Naive thymus-derived CD4-positive, alpha-beta T cell (primary cell): ENCODE measurements at regions not wholly inside any gene's neighbourhood (a gene's known extent, or its start where the extent isn't known, plus 50 kb on each side); places are given as distances from the start of the nearest gene placed in this dataset.

ENCODE experiments used
- ATAC-seq: fragments of 150-1000 bp; cut with Tn5 transposase; 2 replicates; pipeline ENCODE4 v1.10.0; 2021; ENCODE audit warnings: mild to moderate bottlenecking, moderate library complexity
- CTCF ChIA-PET: fragments of 350-600 bp; sonication (Branson Sonifier 250); formaldehyde crosslinking; loops from one replicate; lab custom pipeline; 2021; ENCODE audit warnings: antibody characterized with exemption; lab: Charles Lee
- POLR2A ChIA-PET: fragments of 350-600 bp; sonication (Branson Sonifier 250); formaldehyde crosslinking; loops from one replicate; lab custom pipeline; 2021; ENCODE audit warnings: antibody characterized with exemption, inconsistent platforms; lab: Charles Lee
- DNase-seq, 9 donors: peaks; one replicate each; pipeline versions ENCODE4 v3.0.0 to v3.0.0-alpha.2; 2020 to 2022; ENCODE audit warnings: mixed read lengths in 1 of 9
- H3K27ac ChIP-seq: one replicate; pipeline ENCODE4 v1.7.0; 2013; ENCODE audit warnings: mild to moderate bottlenecking, low read depth, low read length, moderate library complexity
- H3K27me3 ChIP-seq, 2 donors: one replicate each; pipeline ENCODE4 v1.7.0; 2013; ENCODE audit warnings: low read length in 2 of 2, mild to moderate bottlenecking in 2 of 2, moderate library complexity in 2 of 2; ENCODE audit not compliant: control insufficient read depth in 2 of 2, insufficient read depth in 2 of 2
- H3K36me3 ChIP-seq, 3 experiments: 1 replicate in 2 of 3; 2 replicates in 1 of 3; pipeline ENCODE4 v1.7.0; 2013; ENCODE audit warnings: low read length in 3 of 3, mild to moderate bottlenecking in 3 of 3, moderate library complexity in 1 of 3; ENCODE audit not compliant: insufficient read depth in 3 of 3, control insufficient read depth in 2 of 3
- H3K4me1 ChIP-seq, 2 donors: one replicate each; pipeline ENCODE4 v1.7.0; 2013; ENCODE audit warnings: low read length in 2 of 2, mild to moderate bottlenecking in 2 of 2, moderate library complexity in 1 of 2; ENCODE audit not compliant: control insufficient read depth in 2 of 2, insufficient read depth in 2 of 2
- H3K4me3 ChIP-seq: 2 replicates; pipeline ENCODE4 v1.7.0; 2013; ENCODE audit warnings: mild to moderate bottlenecking, low read length
- H3K9me3 ChIP-seq, 3 experiments: 1 replicate in 2 of 3; 2 replicates in 1 of 3; pipeline ENCODE4 v1.7.0; 2013; ENCODE audit warnings: low read length in 3 of 3; ENCODE audit not compliant: control insufficient read depth in 2 of 3
- H3K27ac Mint-ChIP-seq, 9 donors: one replicate each; pipeline ENCODE4 v1.8.0; 2020 to 2022; ENCODE audit warnings: mixed read lengths in 9 of 9, mild to moderate bottlenecking in 8 of 9, moderate library complexity in 5 of 9, inconsistent platforms in 2 of 9
- H3K27me3 Mint-ChIP-seq, 5 donors: one replicate each; pipeline ENCODE4 v1.8.0; 2021 to 2022; ENCODE audit warnings: mixed read lengths in 5 of 5, mild to moderate bottlenecking in 1 of 5
- H3K36me3 Mint-ChIP-seq, 5 donors: one replicate each; pipeline ENCODE4 v1.8.0; 2020 to 2022; ENCODE audit warnings: mixed read lengths in 5 of 5, mild to moderate bottlenecking in 3 of 5, inconsistent platforms in 1 of 5
- H3K4me1 Mint-ChIP-seq, 7 donors: one replicate each; pipeline ENCODE4 v1.8.0; 2020 to 2022; ENCODE audit warnings: mixed read lengths in 7 of 7, mild to moderate bottlenecking in 3 of 7, inconsistent platforms in 1 of 7
- H3K4me3 Mint-ChIP-seq, 10 donors: one replicate each; pipeline ENCODE4 v1.8.0; 2020 to 2022; ENCODE audit warnings: mild to moderate bottlenecking in 10 of 10, mixed read lengths in 10 of 10, moderate library complexity in 6 of 10, inconsistent platforms in 2 of 10
- H3K9me3 Mint-ChIP-seq, 11 donors: one replicate each; pipeline ENCODE4 v1.8.0; 2020 to 2022; ENCODE audit warnings: mixed read lengths in 11 of 11, mild to moderate bottlenecking in 4 of 11, inconsistent platforms in 1 of 11, moderate library complexity in 1 of 11
- intact Hi-C, 2 donors: fragments of 100-400 bp; cut with micrococcal nuclease; formaldehyde crosslinking; loops; one replicate each; pipeline ENCODE4 v1.15.1; 2023

DNA sequence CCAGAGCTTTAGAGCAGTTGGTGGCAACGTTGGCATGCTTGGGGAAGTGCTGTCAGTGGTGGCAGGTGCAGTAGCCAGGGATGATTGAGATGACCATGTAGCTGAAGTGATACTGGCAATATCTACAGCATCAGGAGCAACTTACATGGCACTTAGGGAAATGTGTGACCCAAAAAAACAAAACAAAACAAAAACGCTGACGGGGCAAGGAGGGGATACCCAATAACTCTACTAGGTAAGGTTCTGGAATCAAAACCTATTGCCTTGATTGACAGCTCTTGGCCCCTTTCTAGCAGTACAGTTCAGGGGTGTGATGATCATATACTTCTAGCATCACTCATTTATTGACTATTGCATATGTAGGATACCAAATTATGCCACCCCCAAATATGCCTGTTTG lies 312.6 kb downstream of the AASDHPPT start:
- no peak overlapping the region for H3K27ac ChIP-seq
- no peaks in the 10 kb centered on the region for H3K9me3 ChIP-seq
- DNase-seq (no peak), ATAC-seq (no peak)
- no peaks in the 10 kb centered on the region for H3K27me3 ChIP-seq
- no peaks in the 10 kb centered on the region for H3K4me1 Mint-ChIP-seq
- POLR2A ChIA-PET, result no interaction called here
- H3K36me3 ChIP-seq, result no peaks in the 10 kb centered on the region
- intact Hi-C loops, result no loop called here
- no peak overlapping the region for H3K4me3 Mint-ChIP-seq
- CTCF ChIA-PET, result no interaction called here
- no peaks in the 10 kb centered on the region for H3K36me3 Mint-ChIP-seq
- H3K9me3 Mint-ChIP-seq, result peaks cover 0 to 21% (median 4%) of the 10 kb centered on the region in 11 donors
- H3K4me1 ChIP-seq, result no peaks in the 10 kb centered on the region
- H3K27me3 Mint-ChIP-seq, result peaks cover 0 to 4% (median 0%) of the 10 kb centered on the region in 5 donors
- no peak overlapping the region for H3K27ac Mint-ChIP-seq
- no peak overlapping the region for H3K4me3 ChIP-seq

- Mint-ChIP-seq H3K27me3 (peaks cover 0 to 4% (median 0%) of the 10 kb centered on the region in 5 donors), H3K4me3 (no peak overlapping the region), H3K4me1 (no peaks in the 10 kb centered on the region), H3K9me3 (peaks cover 0 to 28% (median 8%) of the 10 kb centered on the region in 11 donors), H3K36me3 (no peaks in the 10 kb centered on the region), H3K27ac (no peak overlapping the region)
- Histone ChIP-seq H3K27ac (no peak overlapping the region), H3K9me3 (no peaks in the 10 kb centered on the region), H3K4me3 (no peak overlapping the region), H3K27me3 (no peaks in the 10 kb centered on the region), H3K36me3 (no peaks in the 10 kb centered on the region), H3K4me1 (no peaks in the 10 kb centered on the region)
- ChIA-PET CTCF (no interaction called here), POLR2A (no interaction called here)
- intact Hi-C loops, result no loop called here
- DNase-seq (no peak), ATAC-seq (no peak)
Observed at GRCh38 chr11:106391771-106392420, 314.4 kb downstream of the AASDHPPT start.

- ChIA-PET CTCF (no interaction called here), POLR2A (no interaction called here)
- H3K27me3 ChIP-seq, result no peaks in the 10 kb centered on the region
- no peak overlapping the region for H3K27ac ChIP-seq
- H3K36me3 ChIP-seq, result no peaks in the 10 kb centered on the region
- intact Hi-C loops, result no loop called here
- H3K9me3 ChIP-seq, result no peaks in the 10 kb centered on the region
- Mint-ChIP-seq H3K27ac (no peak overlapping the region), H3K36me3 (peaks cover 0 to 5% (median 0%) of the 10 kb centered on the region in 5 donors), H3K4me1 (no peaks in the 10 kb centered on the region), H3K9me3 (peaks cover 0 to 18% (median 10%) of the 10 kb centered on the region in 11 donors), H3K4me3 (no peak overlapping the region), H3K27me3 (peaks cover 0 to 4% (median 0%) of the 10 kb centered on the region in 5 donors)
- ATAC-seq, result no peak
- no peak for DNase-seq
- H3K4me1 ChIP-seq, result no peaks in the 10 kb centered on the region
- H3K4me3 ChIP-seq, result no peak overlapping the region
Observed at GRCh38 chr11:106395716-106396349, 318.4 kb downstream of the AASDHPPT start.

DNA sequence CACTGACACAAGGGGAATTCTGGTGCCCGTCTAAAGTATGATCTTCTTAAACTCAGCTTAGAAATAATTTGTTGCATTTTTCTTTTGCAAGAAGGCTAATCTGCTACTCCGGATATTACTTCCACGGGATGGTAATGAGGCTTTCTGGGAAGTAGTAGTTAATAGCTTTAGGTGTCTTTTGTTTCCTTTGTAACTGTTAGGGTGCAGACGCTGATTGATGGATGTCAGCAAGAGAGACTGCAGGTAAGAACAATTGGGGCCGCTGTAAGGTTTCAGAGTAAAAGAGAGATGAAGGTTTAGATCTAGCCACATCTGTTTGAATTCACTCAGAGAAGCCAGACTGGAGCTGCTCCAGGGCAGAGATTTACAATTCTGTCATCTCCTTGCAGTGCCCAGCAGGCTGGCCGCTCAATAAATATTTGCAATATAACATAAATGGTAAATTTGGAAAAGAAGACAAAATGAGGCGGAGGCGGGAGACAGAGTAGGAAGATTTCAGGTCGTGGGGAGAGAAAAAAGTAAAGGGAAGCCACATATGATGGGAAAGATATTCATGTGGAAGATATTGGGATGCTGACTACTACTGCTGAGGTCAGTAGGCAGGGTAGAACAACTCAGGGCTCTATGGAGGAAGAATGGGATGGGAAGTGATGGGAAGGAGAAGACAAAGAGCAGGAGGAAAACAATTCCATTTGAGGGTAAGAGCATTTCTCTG lies 320.5 kb downstream of the AASDHPPT start:
- intact Hi-C loops, result no loop called here
- H3K9me3 Mint-ChIP-seq, result peaks cover 0 to 18% (median 10%) of the 10 kb centered on the region in 11 donors
- H3K4me1 Mint-ChIP-seq, result no peaks in the 10 kb centered on the region
- Histone ChIP-seq H3K36me3 (no peaks in the 10 kb centered on the region), H3K9me3 (no peaks in the 10 kb centered on the region), H3K4me3 (no peak overlapping the region), H3K4me1 (no peaks in the 10 kb centered on the region), H3K27me3 (no peaks in the 10 kb centered on the region), H3K27ac (no peak overlapping the region)
- ChIA-PET CTCF (interaction anchor here (0.8 kb wide), 1 partner anchor 28 kb away, joined by 3 read pairs; no protein-coding TSS in a partner anchor), POLR2A (no interaction called here)
- DNase-seq (no peak), ATAC-seq (no peak)
- no peak overlapping the region for H3K27ac Mint-ChIP-seq
- H3K4me3 Mint-ChIP-seq, result no peak overlapping the region
- H3K36me3 Mint-ChIP-seq, result peaks cover 0 to 5% (median 0%) of the 10 kb centered on the region in 5 donors
- H3K27me3 Mint-ChIP-seq, result peaks cover 0 to under 1% (median 0%) of the 10 kb centered on the region in 5 donors

- no peak overlapping the region for H3K27ac Mint-ChIP-seq
- peaks cover 0 to 20% (median 10%) of the 10 kb centered on the region in 11 donors for H3K9me3 Mint-ChIP-seq
- H3K4me1 Mint-ChIP-seq, result no peaks in the 10 kb centered on the region
- Histone ChIP-seq H3K4me1 (no peaks in the 10 kb centered on the region), H3K27me3 (no peaks in the 10 kb centered on the region), H3K4me3 (no peak overlapping the region), H3K27ac (no peak overlapping the region), H3K36me3 (no peaks in the 10 kb centered on the region), H3K9me3 (no peaks in the 10 kb centered on the region)
- ChIA-PET POLR2A (no interaction called here), CTCF (no interaction called here)
- H3K27me3 Mint-ChIP-seq, result no peaks in the 10 kb centered on the region
- no peak for ATAC-seq
- no peak for DNase-seq
- H3K4me3 Mint-ChIP-seq, result no peak overlapping the region
- intact Hi-C loops, result no loop called here
- peaks cover 0 to 5% (median 0%) of the 10 kb centered on the region in 5 donors for H3K36me3 Mint-ChIP-seq
Observed at GRCh38 chr11:106398502-106399075, 321.1 kb downstream of the AASDHPPT start.

GRCh38 chr11:106399076-106399511 lies 321.6 kb downstream of the AASDHPPT start:
- Histone ChIP-seq H3K27ac (no peak overlapping the region), H3K4me3 (no peak overlapping the region), H3K36me3 (no peaks in the 10 kb centered on the region), H3K9me3 (no peaks in the 10 kb centered on the region), H3K27me3 (no peaks in the 10 kb centered on the region), H3K4me1 (no peaks in the 10 kb centered on the region)
- H3K4me1 Mint-ChIP-seq, result no peaks in the 10 kb centered on the region
- intact Hi-C loops, result no loop called here
- POLR2A ChIA-PET, result no interaction called here
- peaks cover 0 to 5% (median 0%) of the 10 kb centered on the region in 5 donors for H3K36me3 Mint-ChIP-seq
- H3K9me3 Mint-ChIP-seq, result peaks cover 0 to 22% (median 11%) of the 10 kb centered on the region in 11 donors
- DNase-seq (no peak), ATAC-seq (no peak)
- no peak overlapping the region for H3K4me3 Mint-ChIP-seq
- no peaks in the 10 kb centered on the region for H3K27me3 Mint-ChIP-seq
- CTCF ChIA-PET, result no interaction called here
- no peak overlapping the region for H3K27ac Mint-ChIP-seq
